NCI-H2196 (cell line): ENCODE measurements at regions not wholly inside any gene's neighbourhood (a gene's known extent, or its start where the extent isn't known, plus 50 kb on each side); places are given as distances from the start of the nearest gene placed in this dataset.
"Not testable (repeated sequence)": the region's sequence is repeated elsewhere in the genome, so short reads cannot be mapped to it uniquely, and the experiment has no call there.

Source experiments
- DNase-seq: peaks from one replicate; lab custom pipeline; 2025; ENCODE audit not compliant: unreplicated experiment; lab: John Stamatoyannopoulos, UW

DNA sequence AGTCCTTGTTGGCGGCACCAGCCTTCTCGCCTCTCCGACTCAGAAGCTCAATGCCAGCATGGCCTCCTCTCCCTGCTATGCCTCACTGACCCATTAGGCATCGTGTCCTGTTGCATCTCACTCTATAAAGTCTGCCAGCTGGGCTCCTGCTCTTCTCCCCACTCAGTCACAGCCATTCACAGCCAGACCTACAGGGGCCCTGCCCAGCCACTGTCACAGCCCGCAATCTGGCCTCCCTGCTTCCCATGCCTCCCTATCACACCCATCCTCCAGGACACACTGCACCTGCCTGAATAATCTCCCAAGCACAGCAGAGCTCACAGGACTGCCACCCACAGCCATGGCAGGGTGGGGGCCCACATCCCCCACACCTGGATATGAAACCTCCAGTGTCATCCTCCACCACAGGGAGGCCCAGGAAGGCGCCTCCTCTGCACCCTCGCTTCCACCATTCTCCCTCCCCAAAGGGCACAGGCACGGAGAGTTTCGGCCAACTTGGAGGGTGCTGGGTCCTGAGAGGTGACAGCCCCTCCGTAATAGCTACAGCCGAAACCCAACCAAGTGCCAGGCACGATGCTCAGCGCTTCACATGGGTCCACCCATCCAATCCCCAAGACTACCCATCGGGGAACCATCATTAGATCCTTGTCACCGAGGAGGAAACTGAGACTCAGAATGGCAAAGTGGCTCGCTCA lies 370.3 kb downstream of the BCL11B start:
- DNase-seq = no peak

DNA sequence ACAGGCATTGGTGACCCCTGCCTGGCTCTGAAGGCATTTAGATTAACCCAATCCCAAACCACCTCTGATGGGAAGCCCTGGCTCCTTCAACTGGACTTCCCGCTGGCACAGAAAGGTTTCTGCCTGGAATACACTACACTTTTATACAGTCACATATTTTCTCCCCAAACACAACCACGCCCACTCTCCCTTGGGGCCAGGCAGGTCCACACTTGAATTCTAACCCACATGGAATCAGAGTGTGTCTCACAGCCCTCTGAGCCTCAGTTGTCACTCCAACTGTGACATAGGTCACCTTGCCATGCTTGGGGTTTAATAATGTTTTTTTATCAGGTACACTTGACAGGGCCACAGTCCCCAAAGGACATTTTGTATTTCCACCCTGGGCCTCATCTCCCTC lies 368.6 kb downstream of the BCL11B start:
- no peak for DNase-seq

DNA sequence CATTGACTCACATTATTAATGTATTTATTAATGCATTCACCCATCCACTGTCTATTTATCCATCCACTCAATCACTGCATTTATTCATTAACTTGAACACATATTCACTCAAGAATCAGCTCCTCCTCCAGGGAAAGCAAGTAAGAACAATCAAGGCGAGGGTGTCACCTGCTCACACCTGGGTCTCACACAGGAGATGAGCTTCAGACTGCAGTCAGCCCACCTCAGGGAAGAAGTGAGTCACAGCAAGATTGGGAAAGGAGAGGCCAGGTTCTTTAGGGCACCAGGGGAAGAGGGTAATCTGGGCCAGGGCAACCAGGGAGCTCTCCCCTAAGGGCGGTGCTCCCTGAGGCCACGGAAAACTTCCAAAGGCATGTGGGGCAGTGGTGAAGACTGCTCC lies 367.3 kb downstream of the BCL11B start:
- no peak for DNase-seq

DNA sequence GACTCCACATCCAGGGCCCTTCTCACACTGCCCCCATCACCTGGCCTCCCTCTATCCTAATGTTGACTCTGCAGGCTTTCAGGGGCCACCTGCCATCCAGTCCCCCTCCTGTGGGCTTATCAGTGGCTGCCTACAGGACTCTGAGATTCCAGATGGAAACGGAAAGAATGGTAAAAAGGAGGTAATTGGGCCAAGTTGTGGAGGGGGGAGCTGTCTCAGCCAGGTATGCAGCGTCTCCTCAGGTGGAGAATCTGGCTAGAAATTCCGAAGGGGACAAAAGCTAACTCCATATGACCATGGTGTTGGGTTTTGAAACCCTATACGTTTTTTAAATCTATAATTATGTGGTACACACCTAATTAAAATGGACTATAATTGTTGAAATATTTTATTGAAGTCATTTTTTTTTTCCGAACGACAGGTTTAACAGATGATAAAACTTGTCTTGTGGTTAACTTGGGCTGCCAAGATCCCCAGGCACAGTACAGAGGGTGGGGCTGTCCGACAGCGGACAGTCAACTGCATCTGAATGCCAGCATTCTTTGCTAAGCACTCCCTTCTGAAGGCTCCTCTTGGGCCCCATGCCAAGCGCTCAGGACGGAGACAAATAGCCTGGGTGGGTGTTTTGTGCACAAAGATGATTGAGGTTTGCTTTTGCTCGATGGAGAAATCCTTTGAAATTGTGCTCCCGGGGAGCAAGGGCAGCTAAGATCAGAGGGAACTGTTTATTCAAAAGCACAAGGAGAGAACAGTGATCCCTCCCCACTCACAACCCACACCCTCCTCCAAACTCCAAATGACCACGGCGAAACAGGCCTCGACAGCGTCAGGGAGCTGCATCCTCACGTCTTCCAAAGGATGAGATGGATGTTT lies 365.6 kb downstream of the BCL11B start:
- DNase-seq = no peak

DNA sequence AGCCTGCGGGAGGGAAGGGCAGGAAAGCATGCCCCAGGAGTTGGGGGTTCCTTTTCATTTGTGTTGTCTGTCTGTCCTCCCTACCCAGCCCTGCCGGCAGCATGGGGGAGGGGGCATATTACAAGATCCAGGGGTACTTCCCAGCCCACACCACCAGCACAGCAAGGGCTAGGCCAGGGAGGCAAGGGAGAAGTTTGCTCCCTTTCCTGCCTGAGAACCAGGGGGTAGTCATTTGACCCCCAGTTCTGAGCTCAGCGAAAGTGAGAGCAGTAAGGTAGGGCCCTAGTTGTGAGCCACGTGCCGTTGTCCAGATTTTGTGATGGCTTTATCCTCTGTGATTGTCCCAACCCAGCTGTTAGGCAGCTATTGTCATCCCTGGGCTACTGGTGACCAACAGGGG lies 364.7 kb downstream of the BCL11B start:
- no peak for DNase-seq

DNA sequence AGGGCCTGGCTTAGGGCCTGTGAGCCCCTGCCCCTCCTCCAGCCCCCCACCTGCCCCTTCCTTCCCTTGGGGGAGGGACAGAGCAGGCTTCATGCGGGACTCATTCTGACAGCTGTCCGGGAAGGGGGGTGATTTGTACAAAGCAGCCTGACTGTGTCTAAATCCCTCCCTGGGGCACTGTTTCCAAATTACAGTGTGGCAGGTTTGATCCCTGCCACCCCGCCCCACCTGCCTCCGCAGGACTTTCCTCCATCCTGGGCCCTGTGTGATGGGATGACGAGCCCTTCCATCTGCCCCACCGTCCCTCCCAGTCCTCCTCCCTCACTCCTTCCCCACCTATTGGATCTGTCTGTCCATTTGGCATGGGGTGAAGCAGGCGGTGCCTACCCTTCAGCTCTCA lies 363.9 kb downstream of the BCL11B start:
- no peak for DNase-seq

DNA sequence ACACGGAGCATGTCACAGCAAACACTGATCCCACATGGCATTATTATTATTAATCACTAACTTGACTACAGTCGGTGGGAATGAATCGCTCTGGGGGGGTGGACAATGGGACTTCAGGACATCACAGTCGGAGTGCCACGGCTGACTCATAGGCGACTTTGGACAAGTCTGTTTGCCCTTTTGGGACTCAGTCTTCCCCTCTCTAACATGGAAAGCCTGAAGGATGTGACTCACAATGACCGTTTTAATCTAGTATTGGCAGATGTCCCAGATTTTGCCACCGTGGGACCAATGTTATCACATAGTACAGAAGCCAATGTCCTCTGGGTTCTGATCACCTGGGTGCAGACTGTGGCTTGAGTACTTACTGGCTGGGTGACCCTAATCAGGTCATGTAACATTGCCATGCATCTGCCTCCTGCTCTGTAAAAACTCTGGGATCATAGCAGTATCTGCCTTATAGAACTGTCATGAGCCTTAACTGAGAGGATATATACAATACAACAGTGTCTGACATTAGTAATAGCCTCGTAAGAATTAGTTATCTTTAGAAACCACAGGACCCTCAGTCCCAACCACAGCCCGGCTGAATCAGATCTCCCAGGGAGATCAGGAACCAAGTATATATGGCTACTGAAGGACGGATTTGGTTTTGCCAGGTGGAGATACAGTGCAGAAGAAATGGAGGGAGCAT lies 362.6 kb downstream of the BCL11B start:
- DNase-seq = no peak

DNA sequence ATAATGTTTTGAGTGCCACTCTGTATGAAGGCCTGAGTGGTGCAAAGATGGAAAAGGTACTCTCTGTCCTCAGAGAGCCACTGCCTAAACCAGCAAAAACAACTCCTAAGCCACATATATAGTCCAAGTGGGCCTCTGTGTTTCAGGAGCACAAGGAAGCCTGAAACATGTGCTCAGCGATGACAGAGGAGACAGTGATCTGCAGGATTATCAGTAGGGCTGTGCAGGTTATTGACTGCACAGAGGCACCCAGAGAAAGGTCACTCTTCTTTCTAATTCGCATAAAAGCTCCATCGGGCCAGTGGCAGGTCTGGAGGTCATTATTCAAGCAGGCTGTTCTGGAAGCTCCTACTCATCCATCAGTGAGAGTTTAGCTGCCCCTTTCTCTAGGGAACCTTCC lies 361.9 kb downstream of the BCL11B start:
- no peak for DNase-seq

DNA sequence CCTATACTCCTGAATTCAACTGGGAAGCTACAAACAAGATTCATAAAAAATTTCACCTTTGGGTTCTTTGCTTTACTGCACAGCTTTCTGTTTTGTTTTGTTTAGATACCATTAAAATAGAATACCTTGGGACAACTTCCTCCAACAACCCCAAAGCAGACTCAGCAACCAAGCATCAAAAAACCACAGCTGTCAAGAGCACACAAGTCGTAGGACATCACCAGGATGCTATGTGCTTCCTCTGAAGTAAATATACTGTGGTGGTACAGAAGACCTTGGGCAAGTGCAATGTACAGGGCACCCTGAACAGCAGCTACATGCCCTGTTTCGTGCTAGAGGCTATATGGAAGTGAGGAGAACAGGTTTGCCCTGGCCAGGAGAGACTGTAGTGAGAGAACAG lies 359.3 kb downstream of the BCL11B start:
- DNase-seq = no peak

DNA sequence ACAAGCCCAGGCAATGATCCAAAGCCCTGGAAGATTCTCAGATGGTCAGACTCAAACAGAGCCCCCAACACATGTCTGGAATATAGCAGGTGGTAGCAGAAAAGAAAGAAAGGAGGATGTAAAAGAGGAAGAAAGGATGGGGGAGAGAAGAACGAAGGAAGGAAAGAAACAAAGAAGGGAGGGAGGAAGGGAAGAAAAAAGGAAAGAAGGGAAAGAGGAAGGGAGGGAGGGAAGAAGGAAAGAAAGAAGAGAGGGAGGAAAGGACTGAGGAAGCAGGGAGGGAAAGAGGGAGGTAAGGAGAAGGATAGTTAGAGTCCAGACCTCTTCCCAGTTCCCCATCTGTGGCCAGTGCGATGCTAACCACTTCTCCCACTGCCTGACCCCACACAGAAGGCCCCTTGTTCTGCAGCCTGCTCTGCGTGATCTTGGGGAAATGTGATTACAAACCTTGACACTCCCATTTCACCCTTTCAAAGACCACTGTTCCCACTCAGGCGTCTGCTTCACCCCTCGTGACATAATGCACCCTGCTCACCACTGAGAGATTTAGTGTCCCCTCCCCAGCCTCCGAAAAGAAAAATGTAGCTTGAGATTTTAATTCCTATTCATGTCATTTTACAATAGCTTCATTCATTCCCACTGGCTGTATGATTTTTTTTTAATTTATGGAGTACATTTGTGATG lies 357.9 kb downstream of the BCL11B start:
- no peak for DNase-seq

DNA sequence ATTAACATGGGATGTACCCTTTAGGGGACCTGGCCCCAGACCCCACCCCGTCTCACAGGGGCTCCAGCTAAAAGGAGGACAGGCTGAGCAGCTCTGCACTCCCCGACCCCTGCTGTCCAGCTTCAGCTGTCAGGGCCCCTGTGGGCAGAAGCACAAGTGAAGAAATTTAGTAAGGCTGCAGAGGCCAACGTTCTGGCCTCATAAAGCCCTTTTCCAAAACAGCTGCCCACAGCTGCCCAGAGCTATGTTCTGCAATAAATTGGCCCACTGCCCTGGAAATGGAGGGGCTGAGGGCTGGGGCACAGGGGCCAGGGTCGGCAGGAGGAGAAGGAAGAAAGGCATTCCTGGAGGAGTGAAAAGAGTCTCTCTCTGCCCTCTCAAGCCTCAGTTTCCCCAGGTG lies 357.1 kb downstream of the BCL11B start:
- DNase-seq = no peak

DNA sequence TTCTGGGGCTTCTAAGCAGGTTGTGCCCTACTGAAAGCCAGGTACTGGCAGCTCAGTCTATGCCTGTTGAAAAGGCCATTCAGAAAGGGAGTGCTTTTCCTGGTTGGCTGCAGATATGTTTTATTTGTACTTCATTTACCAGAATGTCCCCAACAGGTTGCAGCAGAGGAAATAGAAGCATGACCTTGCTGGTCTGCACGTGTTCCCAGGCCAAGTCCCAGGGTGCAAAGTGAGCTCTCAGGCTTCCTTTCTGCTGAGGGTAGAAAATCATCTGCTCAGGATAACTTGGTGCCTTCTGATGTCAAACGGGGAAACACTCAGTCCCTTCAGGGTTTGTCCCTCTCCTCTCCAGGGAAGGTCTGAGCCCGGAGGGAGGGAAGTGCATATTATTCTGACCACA lies 356.4 kb downstream of the BCL11B start:
- no peak for DNase-seq

DNA sequence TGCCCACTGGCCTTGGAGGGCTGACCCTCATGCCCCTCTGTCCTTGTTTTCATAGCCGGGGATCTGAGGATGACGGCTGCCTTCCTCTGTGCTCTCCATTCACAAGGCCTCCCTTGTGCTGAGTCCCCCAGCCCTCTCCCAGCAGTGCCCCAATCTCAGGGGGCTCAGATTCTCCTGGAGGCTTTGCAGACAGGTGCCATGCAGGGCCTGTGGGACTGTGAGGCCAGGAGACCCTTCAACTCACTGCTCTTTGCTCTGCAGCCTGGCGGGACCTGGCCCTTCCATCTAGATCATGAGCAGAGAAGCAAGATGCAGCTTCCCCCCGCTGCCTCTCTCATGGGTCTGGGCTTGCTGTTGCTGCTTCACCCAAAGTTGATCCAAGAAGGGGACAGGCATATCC lies 356.0 kb downstream of the BCL11B start:
- no peak for DNase-seq

DNA sequence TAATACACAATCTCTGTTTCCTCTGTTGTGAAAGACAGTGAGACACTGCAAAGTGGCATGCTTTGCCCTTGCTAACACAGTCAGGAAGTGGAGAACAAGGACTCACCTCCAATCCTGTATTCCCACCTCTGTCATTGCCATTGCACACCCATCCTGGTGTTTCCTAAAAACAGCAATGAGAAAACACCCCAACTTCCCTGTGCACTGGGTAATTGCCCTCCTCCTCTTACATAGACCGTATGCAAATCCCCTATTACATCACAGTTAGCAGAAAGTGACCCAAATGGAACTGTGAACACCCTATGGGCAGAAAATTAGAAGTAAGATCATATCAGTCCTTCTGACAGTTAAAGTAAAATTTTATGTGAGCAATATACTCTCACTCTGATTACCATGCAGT lies 355.5 kb downstream of the BCL11B start:
- no peak for DNase-seq

DNA sequence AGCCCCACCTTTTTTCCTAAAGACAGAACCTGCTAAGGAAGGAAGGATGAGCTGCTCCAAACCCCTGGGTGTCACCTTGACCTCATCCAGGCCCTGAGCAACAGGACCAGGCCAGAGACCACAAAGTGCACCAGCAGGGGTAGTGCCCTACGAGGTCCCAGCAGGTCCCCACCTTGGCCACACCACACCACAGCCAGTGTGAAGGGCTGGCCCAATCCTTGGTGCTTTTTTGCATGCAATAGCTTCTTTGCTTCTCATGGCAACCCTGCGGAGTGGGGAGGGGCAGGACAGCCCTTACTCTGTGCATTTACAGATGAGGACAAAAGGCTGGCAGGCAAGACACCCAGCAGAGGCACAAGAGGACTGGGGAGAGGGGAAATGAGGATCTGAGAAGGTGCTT lies 352.6 kb downstream of the BCL11B start:
- no peak for DNase-seq

DNA sequence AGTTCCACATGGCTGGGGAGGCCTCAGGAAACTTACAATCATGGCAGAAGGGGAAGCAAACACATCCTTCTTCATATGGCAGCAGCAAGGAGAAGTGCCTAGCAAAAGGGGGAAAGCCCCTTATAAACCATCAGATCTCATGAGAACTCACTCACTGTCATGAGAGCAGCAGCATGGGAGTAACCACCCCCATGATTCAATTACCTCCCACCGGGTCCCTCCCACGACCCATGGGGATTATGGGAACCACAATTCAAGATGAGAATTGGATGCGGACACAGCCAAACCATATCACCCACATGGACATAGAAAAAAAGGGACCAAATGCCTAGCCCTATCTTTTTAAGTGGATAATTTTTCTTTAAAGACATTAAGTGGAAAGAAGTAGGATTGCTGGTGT lies 350.7 kb downstream of the BCL11B start:
- not testable (repeated sequence) for DNase-seq

DNA sequence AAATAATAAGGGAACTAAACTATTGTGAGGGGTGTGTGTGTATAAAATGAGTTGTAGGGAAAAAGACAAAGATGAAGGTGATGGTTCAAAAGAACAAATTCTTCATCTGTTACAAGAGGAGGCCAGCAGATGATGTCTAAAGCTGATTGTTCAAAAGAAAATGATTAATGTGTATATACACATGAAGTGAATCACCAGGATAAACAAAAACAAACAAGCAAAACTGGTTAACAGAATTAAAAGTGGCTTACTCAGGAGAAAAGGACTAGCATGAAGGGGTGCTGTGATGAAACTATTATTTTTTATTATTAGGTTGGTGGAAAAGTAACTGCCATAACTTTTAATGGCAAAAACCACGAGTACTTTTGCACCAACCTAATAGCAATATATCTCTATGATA lies 348.4 kb downstream of the BCL11B start:
- no peak for DNase-seq

DNA sequence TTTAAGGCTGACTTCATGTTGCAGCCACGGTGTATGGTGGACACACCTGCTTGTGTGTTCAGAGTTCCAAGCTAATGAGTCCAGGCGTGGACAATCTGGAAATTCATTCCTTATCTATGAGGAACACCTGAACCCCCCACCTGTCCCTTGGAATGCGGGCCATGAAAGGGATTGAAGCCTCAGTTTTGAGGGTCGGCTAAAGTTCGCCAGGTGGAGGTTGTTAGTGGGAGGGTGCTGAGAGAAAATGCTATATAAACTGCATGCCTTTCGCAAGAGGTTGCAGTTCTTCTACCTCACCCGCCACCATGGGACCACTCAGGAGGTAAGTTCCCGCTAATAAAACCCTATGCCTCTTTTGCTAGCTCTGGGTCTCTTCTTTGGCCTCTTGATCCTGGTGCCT lies 348.0 kb downstream of the BCL11B start:
- no peak for DNase-seq

DNA sequence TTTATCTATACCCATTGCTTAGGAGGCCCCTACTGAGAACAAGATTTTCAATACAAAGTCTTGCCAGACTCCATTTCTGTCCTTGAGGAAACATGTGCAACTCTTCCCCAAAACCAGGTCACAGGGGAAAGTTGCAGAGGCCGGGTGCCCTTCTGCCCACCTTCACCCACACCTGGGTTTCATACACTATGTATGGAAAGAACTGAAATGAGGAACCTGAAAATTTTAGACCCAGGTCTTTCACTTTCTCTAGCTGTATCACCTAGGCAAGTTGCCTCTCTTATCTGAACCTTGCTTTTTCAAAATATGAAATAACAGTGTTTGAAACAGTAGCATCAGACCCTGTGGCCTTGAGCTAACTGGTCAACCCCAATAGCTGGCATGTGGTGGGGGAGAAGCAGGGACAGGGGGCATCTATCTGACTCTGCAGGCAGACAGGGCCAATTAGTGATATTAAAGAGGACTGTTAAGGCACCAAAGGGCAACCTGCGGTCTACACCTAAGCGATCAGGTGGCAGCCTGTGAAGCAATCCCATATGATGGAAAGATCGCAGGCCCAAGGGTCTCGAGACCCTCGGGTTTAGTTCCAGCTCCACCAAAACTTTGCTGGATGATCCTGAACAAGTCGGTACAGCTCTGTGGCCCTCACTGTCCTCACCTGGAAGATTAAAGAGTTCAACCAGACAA lies 346.5 kb downstream of the BCL11B start:
- DNase-seq = no peak

DNA sequence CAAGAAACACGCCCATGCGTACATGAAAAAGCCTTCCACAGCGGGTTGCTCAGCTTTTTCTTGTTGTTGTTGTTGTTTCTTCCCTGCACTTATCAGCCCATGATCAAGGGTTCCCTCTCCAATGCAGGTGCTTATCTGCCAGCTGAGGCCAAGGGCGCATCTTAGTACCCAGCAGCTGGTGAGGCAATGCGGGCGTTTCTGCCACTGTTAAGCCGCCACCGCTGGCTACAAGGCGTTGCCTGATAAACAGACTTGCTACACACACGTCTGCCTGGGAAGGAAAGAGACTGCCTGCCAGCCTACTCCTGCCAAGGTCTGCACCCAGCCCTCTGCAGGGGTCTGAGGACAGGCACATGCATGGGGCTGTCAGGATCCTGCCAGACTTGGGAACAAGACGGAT lies 345.9 kb downstream of the BCL11B start:
- DNase-seq = no peak

DNA sequence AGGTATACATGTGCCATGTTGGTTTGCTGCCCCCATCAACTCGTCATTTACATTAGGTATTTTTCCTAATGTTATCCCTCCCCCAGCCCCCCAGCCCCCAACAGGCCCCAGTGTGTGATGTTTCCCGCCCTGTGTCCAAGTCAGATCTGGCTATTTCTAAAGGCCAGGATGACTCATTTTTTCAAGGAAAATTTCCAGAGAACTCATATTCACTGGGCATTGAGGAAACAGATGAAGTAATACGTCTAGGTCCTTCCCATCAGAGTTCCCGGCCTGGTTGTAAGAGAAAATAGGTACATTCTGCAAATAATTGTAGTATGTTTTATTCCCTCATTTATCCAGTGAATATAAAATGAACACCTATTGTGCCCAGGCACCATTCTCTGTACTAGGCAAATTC lies 345.2 kb downstream of the BCL11B start:
- no peak for DNase-seq
